Caco-2 (cell line): ENCODE measurements at regions not wholly inside any gene's neighbourhood (a gene's known extent, or its start where the extent isn't known, plus 50 kb on each side); places are given as distances from the start of the nearest gene placed in this dataset.

Source experiments
- BruUV-seq: library from RNA; stranded (reverse); fragments of 400-500 nt; replicated peaks from 2 replicates; lab custom pipeline; 2021; lab: Mats Ljungman, UMichigan
- CTCF ChIA-PET: fragments of 300-600 bp; sonication (Branson Sonifier 250); formaldehyde crosslinking; loops from one replicate; lab custom pipeline; 2022; ENCODE audit warnings: antibody characterized with exemption; lab: Charles Lee
- POLR2A ChIA-PET: fragments of 300-600 bp; sonication (Branson Sonifier 250); formaldehyde crosslinking; loops from one replicate; lab custom pipeline; 2022; ENCODE audit warnings: antibody characterized with exemption; lab: Charles Lee
- DNase-seq, 2 experiments: peaks; one replicate each; pipeline versions ENCODE4 v3.0.0 to v3.0.0-alpha.2; 2020 to 2022
- H3K27me3 ChIP-seq: replicated peaks from 2 replicates; pipeline ENCODE4 v1.6.0; 2011; ENCODE audit warnings: low read length; ENCODE audit not compliant: control insufficient read depth, insufficient read depth
- H3K36me3 ChIP-seq: 2 replicates; pipeline ENCODE4 v1.5.1; 2011; ENCODE audit warnings: low read length; ENCODE audit not compliant: control insufficient read depth, insufficient read depth
- H3K4me1 ChIP-seq: fragments of 250-450 bp; sonication (Bioruptor Pico); 2 replicates; pipeline ENCODE4 v1.5.1; 2020; ENCODE audit warnings: mild to moderate bottlenecking
- H3K4me3 ChIP-seq: 2 replicates; pipeline ENCODE4 v1.5.1; 2011; ENCODE audit warnings: low read depth, mild to moderate bottlenecking, control low read depth, low read length
- H3K9me3 ChIP-seq: fragments of 250-450 bp; sonication (Bioruptor Pico); 2 replicates; pipeline ENCODE4 v1.5.1; 2020; ENCODE audit warnings: mild to moderate bottlenecking, moderate library complexity
- H3K27ac Mint-ChIP-seq: one replicate; pipeline ENCODE4 v1.8.0; 2022; ENCODE audit warnings: mixed read lengths; ENCODE audit not compliant: unreplicated experiment
- H3K27me3 Mint-ChIP-seq: one replicate; pipeline ENCODE4 v1.8.0; 2022; ENCODE audit warnings: mixed read lengths; ENCODE audit not compliant: insufficient read depth, unreplicated experiment
- H3K36me3 Mint-ChIP-seq: one replicate; pipeline ENCODE4 v1.8.0; 2022; ENCODE audit warnings: mild to moderate bottlenecking, mixed read lengths; ENCODE audit not compliant: insufficient read depth, unreplicated experiment
- H3K4me1 Mint-ChIP-seq: one replicate; pipeline ENCODE4 v1.8.0; 2022; ENCODE audit warnings: low read depth, mixed read lengths; ENCODE audit not compliant: unreplicated experiment
- H3K4me3 Mint-ChIP-seq: one replicate; pipeline ENCODE4 v1.8.0; 2022; ENCODE audit warnings: mild to moderate bottlenecking, moderate library complexity, mixed read lengths; ENCODE audit not compliant: unreplicated experiment
- H3K9me3 Mint-ChIP-seq: one replicate; pipeline ENCODE4 v1.8.0; 2022; ENCODE audit warnings: mixed read lengths; ENCODE audit not compliant: unreplicated experiment
- CTCF ChIP-seq, 2 experiments: fragments of 200-600 bp in 1 of 2; IDR thresholded peaks; 1 replicate in 1 of 2; 2 replicates in 1 of 2; pipeline versions ENCODE4 v1.5.1 to v1.8.0; 2011 to 2022; ENCODE audit warnings: antibody characterized with exemption in 1 of 2, control low read depth in 1 of 2, inconsistent platforms in 1 of 2, low read depth in 1 of 2, low read length in 1 of 2, mild to moderate bottlenecking in 1 of 2, moderate library complexity in 1 of 2; ENCODE audit not compliant: insufficient read depth in 1 of 2, severe bottlenecking in 1 of 2, unreplicated experiment in 1 of 2
- intact Hi-C: fragments of 100-400 bp; cut with micrococcal nuclease; formaldehyde crosslinking; loops from one replicate; pipeline ENCODE4 v1.10.0; 2022; ENCODE audit not compliant: unreplicated experiment

DNA sequence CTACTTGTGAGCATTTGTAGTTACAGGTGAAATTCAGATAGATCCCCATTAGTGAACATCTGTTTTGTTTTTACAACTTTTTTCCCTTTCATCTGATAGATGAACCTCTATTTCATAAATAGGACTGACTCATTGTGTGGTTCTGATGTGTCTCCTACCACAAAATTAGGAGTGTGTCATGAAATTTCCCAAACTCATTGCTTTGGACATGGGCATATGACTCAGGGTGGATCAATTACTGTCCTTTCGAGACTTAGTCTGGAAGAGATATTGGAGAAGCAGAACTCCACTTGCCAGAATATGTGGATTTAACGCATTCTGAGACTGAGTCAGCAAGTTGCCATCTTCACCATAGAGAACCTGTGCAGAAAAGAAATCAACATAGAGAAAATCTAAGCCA, 53.5 kb upstream of the PCDH10 start:
- no peaks in the 10 kb centered on the region for H3K9me3 ChIP-seq
- no peaks in the 10 kb centered on the region for H3K9me3 Mint-ChIP-seq
- no peaks in the 10 kb centered on the region for H3K4me1 ChIP-seq
- H3K4me3 ChIP-seq: no peak overlapping the region
- CTCF ChIA-PET: no interaction called here
- no peaks in the 10 kb centered on the region for H3K27me3 ChIP-seq
- BruUV-seq: no TSS peak
- no peaks in the 10 kb centered on the region for H3K36me3 ChIP-seq
- TF ChIP-seq CTCF (IDR thresholded peaks at IDR 0.05; ENCODE audit: insufficient read depth in 1 of 2, low read depth in 1 of 2, low read length in 1 of 2, severe bottlenecking in 1 of 2, unreplicated experiment in 1 of 2): no peak
- DNase-seq: no peak
- POLR2A ChIA-PET: no interaction called here
- H3K4me3 Mint-ChIP-seq: no peak overlapping the region
- H3K27ac Mint-ChIP-seq: no peak overlapping the region
- no peaks in the 10 kb centered on the region for H3K27me3 Mint-ChIP-seq
- no peaks in the 10 kb centered on the region for H3K36me3 Mint-ChIP-seq
- no peaks in the 10 kb centered on the region for H3K4me1 Mint-ChIP-seq
- intact Hi-C loops: no loop called here

DNA sequence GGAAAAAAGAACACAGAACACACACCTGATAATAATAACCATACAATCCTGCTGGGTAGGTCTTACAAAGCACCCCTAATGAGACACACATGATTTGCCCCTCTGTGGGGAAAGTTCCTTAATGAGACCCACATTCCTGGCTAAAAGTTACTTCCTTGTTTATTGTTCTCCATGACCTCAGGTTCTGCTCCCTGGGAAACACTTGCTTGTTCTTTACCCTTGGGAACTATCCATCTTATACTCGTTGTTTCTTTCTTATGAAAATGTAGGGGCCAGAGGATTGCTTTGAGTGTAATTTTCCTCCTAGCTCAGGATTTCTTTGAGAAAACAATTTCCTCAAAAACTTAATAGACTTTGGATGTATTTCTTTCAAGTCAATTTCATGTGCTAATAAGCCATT, 52.1 kb upstream of the PCDH10 start:
- no peak overlapping the region for H3K27ac Mint-ChIP-seq
- CTCF ChIA-PET: no interaction called here

More for the DNA sequence above, 52.1 kb upstream of the PCDH10 start:
- no peaks in the 10 kb centered on the region for H3K9me3 ChIP-seq
- no peaks in the 10 kb centered on the region for H3K27me3 ChIP-seq
- H3K4me1 ChIP-seq: no peaks in the 10 kb centered on the region
- POLR2A ChIA-PET: no interaction called here
- no peak for TF ChIP-seq CTCF (IDR thresholded peaks at IDR 0.05; ENCODE audit: insufficient read depth in 1 of 2, low read depth in 1 of 2, low read length in 1 of 2, severe bottlenecking in 1 of 2, unreplicated experiment in 1 of 2)
- intact Hi-C loops: no loop called here
- Mint-ChIP-seq H3K9me3 (no peaks in the 10 kb centered on the region), H3K4me1 (no peaks in the 10 kb centered on the region), H3K36me3 (no peaks in the 10 kb centered on the region), H3K27me3 (no peaks in the 10 kb centered on the region), H3K4me3 (no peak overlapping the region)
- DNase-seq: no peak
- no peaks in the 10 kb centered on the region for H3K36me3 ChIP-seq
- BruUV-seq: no TSS peak
- H3K4me3 ChIP-seq: no peak overlapping the region
